ENCODE measurements at regions not wholly inside any gene's neighbourhood (a gene's known extent, or its start where the extent isn't known, plus 50 kb on each side); places are given as distances from the start of the nearest gene placed in this dataset.
A peak's percentile ranks its signal among the peaks of the same experiment; 100 is the strongest.

DNA sequence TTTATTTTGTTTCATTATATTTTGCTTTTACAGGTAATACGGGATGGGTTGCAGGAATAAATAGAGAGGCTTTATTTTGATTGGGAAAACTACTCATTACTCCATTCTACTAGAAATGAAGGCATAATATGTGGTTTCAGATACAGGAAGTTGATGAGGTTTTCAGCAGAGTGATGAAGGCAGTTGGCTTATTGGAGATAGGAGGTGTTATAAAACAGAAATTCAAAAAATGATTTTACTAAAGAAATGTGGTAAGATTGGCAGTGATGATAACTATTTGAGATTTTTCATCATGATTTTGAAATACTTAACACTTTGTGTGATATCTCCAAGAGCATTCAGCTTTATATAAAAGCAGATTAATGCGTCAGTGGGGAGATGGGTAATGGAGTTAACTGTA is 1445.7 kb upstream of the CADM2 start:
- Histone ChIP-seq H3F3A (ENCODE audit: low read depth) (no peaks in the 10 kb centered on the region), H3K9me2 (replicated peaks; ENCODE audit: low read depth, low read length) (no peaks in the 10 kb centered on the region), H3K4me1 (ENCODE audit: insufficient read depth, low read length, poor library complexity, severe bottlenecking) (peaks cover 18% of the 10 kb centered on the region), H3K4me2 (ENCODE audit: low read depth, low read length, poor library complexity, severe bottlenecking) (peak overlapping the region; percentile 43), H3K4me3 (ENCODE audit: low read length, poor library complexity, severe bottlenecking) (no peak overlapping the region), H3K36me3 (ENCODE audit: insufficient read depth, low read length) (no peaks in the 10 kb centered on the region), H3K79me2 (ENCODE audit: insufficient read depth, low read length) (no peaks in the 10 kb centered on the region), H3K9me3 (ENCODE audit: insufficient read depth, low read depth, low read length) (no peaks in the 10 kb centered on the region), H3K27me3 (ENCODE audit: insufficient read depth, low read length, poor library complexity, severe bottlenecking) (no peaks in the 10 kb centered on the region), H2AFZ (ENCODE audit: low read length) (no peak overlapping the region), H4K20me1 (ENCODE audit: insufficient read depth, low read length, poor library complexity, severe bottlenecking) (no peaks in the 10 kb centered on the region), H3K9ac (ENCODE audit: low read depth, low read length, poor library complexity, severe bottlenecking) (no peak overlapping the region)
- TF ChIP-seq EZH2phosphoT487 (IDR thresholded peaks at IDR 0.05; ENCODE audit: borderline replicate concordance): no peak
- TF ChIP-seq, protein P1, sequence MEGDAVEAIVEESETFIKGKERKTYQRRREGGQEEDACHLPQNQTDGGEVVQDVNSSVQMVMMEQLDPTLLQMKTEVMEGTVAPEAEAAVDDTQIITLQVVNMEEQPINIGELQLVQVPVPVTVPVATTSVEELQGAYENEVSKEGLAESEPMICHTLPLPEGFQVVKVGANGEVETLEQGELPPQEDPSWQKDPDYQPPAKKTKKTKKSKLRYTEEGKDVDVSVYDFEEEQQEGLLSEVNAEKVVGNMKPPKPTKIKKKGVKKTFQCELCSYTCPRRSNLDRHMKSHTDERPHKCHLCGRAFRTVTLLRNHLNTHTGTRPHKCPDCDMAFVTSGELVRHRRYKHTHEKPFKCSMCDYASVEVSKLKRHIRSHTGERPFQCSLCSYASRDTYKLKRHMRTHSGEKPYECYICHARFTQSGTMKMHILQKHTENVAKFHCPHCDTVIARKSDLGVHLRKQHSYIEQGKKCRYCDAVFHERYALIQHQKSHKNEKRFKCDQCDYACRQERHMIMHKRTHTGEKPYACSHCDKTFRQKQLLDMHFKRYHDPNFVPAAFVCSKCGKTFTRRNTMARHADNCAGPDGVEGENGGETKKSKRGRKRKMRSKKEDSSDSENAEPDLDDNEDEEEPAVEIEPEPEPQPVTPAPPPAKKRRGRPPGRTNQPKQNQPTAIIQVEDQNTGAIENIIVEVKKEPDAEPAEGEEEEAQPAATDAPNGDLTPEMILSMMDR (conservative IDR thresholded peaks at IDR 0.05; ENCODE audit: low read length): no peak

DNA sequence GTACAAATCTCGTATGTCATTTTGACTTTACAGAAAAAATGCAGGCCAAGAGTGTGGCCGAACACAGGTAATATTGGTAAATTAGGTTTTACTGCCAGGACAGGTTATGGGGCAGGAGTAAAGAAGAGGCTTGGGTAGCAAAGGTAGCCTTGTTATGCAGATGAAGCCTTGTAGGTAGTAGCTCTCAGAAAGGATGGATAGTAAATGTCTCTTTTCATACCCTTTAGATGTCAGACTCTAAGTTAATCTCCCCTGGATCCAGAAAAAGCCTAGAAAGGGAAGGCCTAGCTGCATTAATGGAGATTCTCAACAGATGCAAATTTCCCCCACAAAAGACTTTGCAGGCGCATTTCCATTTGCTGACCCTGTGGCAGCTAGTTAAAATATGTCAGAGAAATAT is 1445.1 kb upstream of the CADM2 start:
- Histone ChIP-seq H4K20me1 (ENCODE audit: insufficient read depth, low read length, poor library complexity, severe bottlenecking) (no peaks in the 10 kb centered on the region), H3K9me2 (replicated peaks; ENCODE audit: low read depth, low read length) (no peaks in the 10 kb centered on the region), H3K4me2 (ENCODE audit: low read depth, low read length, poor library complexity, severe bottlenecking) (peak overlapping the region; percentile 43), H3K4me3 (ENCODE audit: low read length, poor library complexity, severe bottlenecking) (peak overlapping the region; percentile 22), H2AFZ (ENCODE audit: low read length) (no peak overlapping the region), H3K9ac (ENCODE audit: low read depth, low read length, poor library complexity, severe bottlenecking) (no peak overlapping the region), H3K36me3 (ENCODE audit: insufficient read depth, low read length) (no peaks in the 10 kb centered on the region), H3K27me3 (ENCODE audit: insufficient read depth, low read length, poor library complexity, severe bottlenecking) (no peaks in the 10 kb centered on the region), H3F3A (ENCODE audit: low read depth) (no peaks in the 10 kb centered on the region), H3K79me2 (ENCODE audit: insufficient read depth, low read length) (no peaks in the 10 kb centered on the region), H3K9me3 (ENCODE audit: insufficient read depth, low read depth, low read length) (no peaks in the 10 kb centered on the region), H3K4me1 (ENCODE audit: insufficient read depth, low read length, poor library complexity, severe bottlenecking) (peaks cover 18% of the 10 kb centered on the region)
- TF ChIP-seq, protein P1 (conservative IDR thresholded peaks at IDR 0.05; ENCODE audit: low read length): no peak
- TF ChIP-seq EZH2phosphoT487 (IDR thresholded peaks at IDR 0.05; ENCODE audit: borderline replicate concordance): no peak

DNA sequence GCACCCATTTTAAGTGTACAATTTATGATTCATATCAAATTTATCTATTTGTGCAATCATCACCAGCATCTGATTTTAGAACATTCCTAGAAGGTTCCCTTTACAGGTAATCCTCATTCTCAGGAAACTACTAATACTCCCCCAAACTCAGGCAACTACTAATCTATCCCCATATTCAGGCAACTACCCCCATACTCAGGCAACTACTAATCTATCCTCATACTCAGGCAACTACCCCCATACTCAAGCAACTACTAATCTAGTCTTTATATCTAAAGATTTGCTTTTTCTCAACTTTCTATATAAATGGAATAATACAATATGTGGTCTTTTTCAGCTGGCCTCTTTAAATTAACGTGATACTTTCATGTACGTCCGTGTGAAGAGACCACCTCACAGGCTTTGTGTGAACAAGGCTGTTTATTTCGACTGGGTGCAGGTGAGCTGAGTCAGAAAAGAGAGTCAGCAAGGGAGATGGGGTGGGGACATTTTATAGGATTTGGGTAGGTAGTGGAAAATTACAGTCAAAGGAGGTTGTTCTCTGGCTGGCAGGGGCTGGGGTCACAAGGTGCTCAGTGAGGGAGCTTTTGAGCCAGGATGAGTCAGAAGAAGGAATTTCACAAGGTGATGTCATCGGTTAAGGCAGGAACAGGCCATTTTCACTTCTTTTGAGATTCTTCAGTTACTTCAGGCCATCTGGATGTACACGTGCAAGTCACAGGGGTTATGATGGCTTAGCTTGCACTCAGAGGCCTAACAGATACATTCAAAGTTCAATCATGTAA is 1444.5 kb upstream of the CADM2 start:
- H2AFZ ChIP-seq (ENCODE audit: low read length): no peak overlapping the region
- H3K4me1 ChIP-seq (ENCODE audit: insufficient read depth, low read length, poor library complexity, severe bottlenecking): peaks cover 18% of the 10 kb centered on the region
- peak overlapping the region; percentile 43 for H3K4me2 ChIP-seq (ENCODE audit: low read depth, low read length, poor library complexity, severe bottlenecking)
- H3F3A ChIP-seq (ENCODE audit: low read depth): no peaks in the 10 kb centered on the region
- H3K36me3 ChIP-seq (ENCODE audit: insufficient read depth, low read length): no peaks in the 10 kb centered on the region
- H3K9ac ChIP-seq (ENCODE audit: low read depth, low read length, poor library complexity, severe bottlenecking): no peak overlapping the region
- H3K79me2 ChIP-seq (ENCODE audit: insufficient read depth, low read length): no peaks in the 10 kb centered on the region
- H4K20me1 ChIP-seq (ENCODE audit: insufficient read depth, low read length, poor library complexity, severe bottlenecking): no peaks in the 10 kb centered on the region
- no peaks in the 10 kb centered on the region for H3K27me3 ChIP-seq (ENCODE audit: insufficient read depth, low read length, poor library complexity, severe bottlenecking)
- no peaks in the 10 kb centered on the region for H3K9me3 ChIP-seq (ENCODE audit: insufficient read depth, low read depth, low read length)
- no peaks in the 10 kb centered on the region for H3K9me2 ChIP-seq (replicated peaks; ENCODE audit: low read depth, low read length)
- no peak overlapping the region for H3K4me3 ChIP-seq (ENCODE audit: low read length, poor library complexity, severe bottlenecking)
- TF ChIP-seq, protein P1 (conservative IDR thresholded peaks at IDR 0.05; ENCODE audit: low read length): no peak
- no peak for TF ChIP-seq EZH2phosphoT487 (IDR thresholded peaks at IDR 0.05; ENCODE audit: borderline replicate concordance)
